ENCODE measurements at regions not wholly inside any gene's neighbourhood (a gene's known extent, or its start where the extent isn't known, plus 50 kb on each side); places are given as distances from the start of the nearest gene placed in this dataset.

- Histone ChIP-seq H3K36me3 (replicated peaks in 1 of 2; ENCODE audit: control insufficient read depth in 1 of 2, insufficient read depth in 2 of 2, low read length in 1 of 2) (no peaks in the 10 kb centered on the region), H3K4me3 (ENCODE audit: low read depth in 2 of 2, low read length in 1 of 2) (no peak overlapping the region), H3K9ac (no peak overlapping the region), H3K4me1 (ENCODE audit: control insufficient read depth in 1 of 2, insufficient read depth in 2 of 2, low read depth in 1 of 2, low read length in 1 of 2) (no peaks in the 10 kb centered on the region), H3K27me3 (ENCODE audit: insufficient read depth) (no peaks in the 10 kb centered on the region), H3F3A (replicated peaks; ENCODE audit: insufficient read depth) (no peaks in the 10 kb centered on the region), H3K27ac (ENCODE audit: low read depth in 2 of 2, low read length in 1 of 2) (no peak overlapping the region), H3K9me2 (no peaks in the 10 kb centered on the region), H2AFZ (ENCODE audit: low read depth) (no peak overlapping the region), H3K9me3 (no peaks in the 10 kb centered on the region), H4K20me1 (ENCODE audit: insufficient read depth) (no peaks in the 10 kb centered on the region), H3K79me2 (ENCODE audit: insufficient read depth) (no peaks in the 10 kb centered on the region), H3K4me2 (no peak overlapping the region)
- ChIA-PET POLR2A (no interaction called here), CTCF (no interaction called here)
- WGBS (ENCODE audit: low lambda C conversion rate): 55% methylated on average over 2 of the region's 2 CpGs
- TF ChIP-seq RFX5 (IDR thresholded peaks at IDR 0.05; ENCODE audit: low read length) (no peak), GABPA (IDR thresholded peaks at IDR 0.05; ENCODE audit: low read depth) (no peak), SIN3A (IDR thresholded peaks at IDR 0.05; ENCODE audit: borderline replicate concordance, low read depth, low read length) (no peak), TEAD4 (IDR thresholded peaks at IDR 0.05; ENCODE audit: borderline replicate concordance, insufficient read depth) (no peak), SMC3 (IDR thresholded peaks at IDR 0.05; ENCODE audit: low read depth, low read length) (no peak), USF2 (IDR thresholded peaks at IDR 0.05; ENCODE audit: borderline replicate concordance, low read depth, low read length) (no peak), TAF1 (IDR thresholded peaks at IDR 0.05; ENCODE audit: borderline replicate concordance, low read depth, low read length) (no peak), CHD2 (IDR thresholded peaks at IDR 0.05; ENCODE audit: low read length, partially characterized antibody) (no peak)
- TF ChIP-seq, protein P1, sequence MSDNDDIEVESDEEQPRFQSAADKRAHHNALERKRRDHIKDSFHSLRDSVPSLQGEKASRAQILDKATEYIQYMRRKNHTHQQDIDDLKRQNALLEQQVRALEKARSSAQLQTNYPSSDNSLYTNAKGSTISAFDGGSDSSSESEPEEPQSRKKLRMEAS (IDR thresholded peaks at IDR 0.05; ENCODE audit: low read depth): no peak
- DNase-seq: no peak
Measured at GRCh38 chr2:142484111-142484510, 353.3 kb upstream of the LRP1B start.

DNA sequence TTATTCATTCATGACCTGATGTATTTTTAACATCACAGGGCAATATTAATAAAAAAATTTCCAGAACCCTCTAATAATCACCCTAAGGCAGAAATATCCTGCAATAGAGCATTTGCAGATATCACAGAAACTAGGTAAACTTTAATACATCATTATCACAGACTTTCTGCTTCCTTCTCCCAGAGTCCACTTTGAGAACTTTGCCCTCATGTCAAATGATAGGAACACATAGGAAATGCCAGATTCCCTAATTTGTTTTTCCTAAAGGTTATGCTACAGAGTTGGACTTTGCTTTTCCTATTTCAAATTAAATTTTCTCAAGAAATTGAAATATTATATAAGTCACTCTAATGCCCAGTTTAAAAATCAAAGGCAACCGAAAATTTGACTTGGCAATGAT is 352.8 kb upstream of the LRP1B start:
- TF ChIP-seq GATA2 (CRISPR knock-in tag; IDR thresholded peaks at IDR 0.05) (no peak), SMC3 (IDR thresholded peaks at IDR 0.05; ENCODE audit: low read depth, low read length) (no peak), CTCF (IDR thresholded peaks at IDR 0.05) (no peak), NFIC (IDR thresholded peaks at IDR 0.05; ENCODE audit: borderline replicate concordance) (no peak), RCOR1 (IDR thresholded peaks at IDR 0.05; ENCODE audit: low read length) (no peak), FOXJ3 (CRISPR knock-in tag; IDR thresholded peaks at IDR 0.05) (no peak), MXI1 (IDR thresholded peaks at IDR 0.05; ENCODE audit: low read depth, low read length) (no peak), TAF1 (IDR thresholded peaks at IDR 0.05; ENCODE audit: borderline replicate concordance, low read depth, low read length) (no peak), USF2 (IDR thresholded peaks at IDR 0.05; ENCODE audit: borderline replicate concordance, low read depth, low read length) (no peak), YY1 (IDR thresholded peaks at IDR 0.05; ENCODE audit: low read depth) (no peak)
- TF ChIP-seq, protein P2, sequence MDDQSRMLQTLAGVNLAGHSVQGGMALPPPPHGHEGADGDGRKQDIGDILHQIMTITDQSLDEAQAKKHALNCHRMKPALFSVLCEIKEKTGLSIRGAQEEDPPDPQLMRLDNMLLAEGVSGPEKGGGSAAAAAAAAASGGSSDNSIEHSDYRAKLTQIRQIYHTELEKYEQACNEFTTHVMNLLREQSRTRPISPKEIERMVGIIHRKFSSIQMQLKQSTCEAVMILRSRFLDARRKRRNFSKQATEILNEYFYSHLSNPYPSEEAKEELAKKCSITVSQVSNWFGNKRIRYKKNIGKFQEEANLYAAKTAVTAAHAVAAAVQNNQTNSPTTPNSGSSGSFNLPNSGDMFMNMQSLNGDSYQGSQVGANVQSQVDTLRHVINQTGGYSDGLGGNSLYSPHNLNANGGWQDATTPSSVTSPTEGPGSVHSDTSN (IDR thresholded peaks at IDR 0.05): no peak
- no peak overlapping the region for H3K4me2 ChIP-seq
- H3K79me2 ChIP-seq (ENCODE audit: insufficient read depth): no peaks in the 10 kb centered on the region
- 32% methylated on average over 1 of the region's 1 CpG for WGBS (ENCODE audit: low lambda C conversion rate)
- no peaks in the 10 kb centered on the region for H3K9me2 ChIP-seq
- no peak overlapping the region for H3K9ac ChIP-seq
- ChIA-PET CTCF (no interaction called here), POLR2A (no interaction called here)
- DNase-seq: no peak
- no peaks in the 10 kb centered on the region for H3K4me1 ChIP-seq (ENCODE audit: control insufficient read depth in 1 of 2, insufficient read depth in 2 of 2, low read depth in 1 of 2, low read length in 1 of 2)
- no peaks in the 10 kb centered on the region for H3F3A ChIP-seq (replicated peaks; ENCODE audit: insufficient read depth)
- no peaks in the 10 kb centered on the region for H3K9me3 ChIP-seq
- no peak overlapping the region for H2AFZ ChIP-seq (ENCODE audit: low read depth)
- H3K4me3 ChIP-seq (ENCODE audit: low read depth in 2 of 2, low read length in 1 of 2): no peak overlapping the region
- H4K20me1 ChIP-seq (ENCODE audit: insufficient read depth): no peaks in the 10 kb centered on the region
- no peaks in the 10 kb centered on the region for H3K36me3 ChIP-seq (replicated peaks in 1 of 2; ENCODE audit: control insufficient read depth in 1 of 2, insufficient read depth in 2 of 2, low read length in 1 of 2)
- no peaks in the 10 kb centered on the region for H3K27me3 ChIP-seq (ENCODE audit: insufficient read depth)
- H3K27ac ChIP-seq (ENCODE audit: low read depth in 2 of 2, low read length in 1 of 2): no peak overlapping the region
